OCI-LY1 (cell line): ENCODE measurements at regions not wholly inside any gene's neighbourhood (a gene's known extent, or its start where the extent isn't known, plus 50 kb on each side); places are given as distances from the start of the nearest gene placed in this dataset.

ENCODE experiments used
- H2AFZ ChIP-seq: fragments of 200-600 bp; sonication (generic), shearing (Covaris generic); 2 replicates; pipeline ENCODE4 v1.6.0; 2014; ENCODE audit warnings: antibody characterized with exemption, mild to moderate bottlenecking, low read length
- H3F3A ChIP-seq: fragments of 200-600 bp; sonication (generic), shearing (Covaris generic); 2 replicates; pipeline ENCODE4 v1.6.0; 2014; ENCODE audit warnings: mild to moderate bottlenecking, antibody characterized with exemption, low read length, moderate library complexity; ENCODE audit not compliant: insufficient read depth
- H3K27ac ChIP-seq: fragments of 200-600 bp; sonication (generic); 2 replicates; pipeline ENCODE4 v1.5.1; 2014; ENCODE audit warnings: low read length, mixed run types, mild to moderate bottlenecking, low read depth; ENCODE audit not compliant: poor library complexity, severe bottlenecking
- H3K27me3 ChIP-seq: fragments of 200-600 bp; sonication (generic); 2 replicates; pipeline ENCODE4 v1.6.0; 2014; ENCODE audit warnings: antibody characterized with exemption, mild to moderate bottlenecking, low read length, moderate library complexity; ENCODE audit not compliant: insufficient read depth
- H3K36me3 ChIP-seq: fragments of 200-600 bp; sonication (generic); 2 replicates; pipeline ENCODE4 v1.6.1; 2014; ENCODE audit warnings: mild to moderate bottlenecking, antibody characterized with exemption, low read length, moderate library complexity, mixed read lengths; ENCODE audit not compliant: insufficient read depth
- H3K4me1 ChIP-seq: fragments of 200-600 bp; sonication (generic); 2 replicates; pipeline ENCODE4 v1.5.1; 2014; ENCODE audit warnings: mild to moderate bottlenecking, low read length, moderate library complexity; ENCODE audit not compliant: insufficient read depth, severe bottlenecking
- H3K4me2 ChIP-seq: fragments of 200-600 bp; sonication (generic), shearing (Covaris generic); 2 replicates; pipeline ENCODE4 v1.6.1; 2014; ENCODE audit warnings: low read length
- H3K4me3 ChIP-seq: fragments of 200-600 bp; sonication (generic); 2 replicates; pipeline ENCODE4 v1.5.1; 2014; ENCODE audit warnings: low read length, low read depth, mild to moderate bottlenecking, mixed read lengths; ENCODE audit not compliant: poor library complexity, severe bottlenecking
- H3K79me2 ChIP-seq: fragments of 200-600 bp; shearing (Covaris generic); 2 replicates; pipeline ENCODE4 v1.6.1; 2016; ENCODE audit warnings: mixed run types, low read length, mixed read lengths; ENCODE audit not compliant: insufficient read depth
- H3K9ac ChIP-seq: fragments of 200-600 bp; sonication (generic), shearing (Covaris generic); 2 replicates; pipeline ENCODE4 v1.6.1; 2014; ENCODE audit warnings: mild to moderate bottlenecking, low read length, mixed read lengths
- H3K9me2 ChIP-seq: fragments of 200-600 bp; sonication (generic), shearing (Covaris generic); 2 replicates; pipeline ENCODE4 v1.6.1; 2014; ENCODE audit warnings: low read depth, mild to moderate bottlenecking, low read length, mixed read lengths
- H3K9me3 ChIP-seq: fragments of 200-600 bp; shearing (Covaris generic); 2 replicates; pipeline ENCODE4 v1.6.1; 2014; ENCODE audit warnings: low read length, mixed read lengths
- H4K20me1 ChIP-seq: fragments of 200-600 bp; sonication (generic), shearing (Covaris generic); 2 replicates; pipeline ENCODE4 v1.6.0; 2016; ENCODE audit warnings: mild to moderate bottlenecking, low read length; ENCODE audit not compliant: insufficient read depth
- CTCF ChIP-seq: fragments of 200-600 bp; sonication (generic), shearing (Covaris generic); IDR thresholded peaks from 2 replicates; pipeline ENCODE4 v1.5.1; 2017; ENCODE audit warnings: mild to moderate bottlenecking, antibody characterized with exemption, low read length, moderate library complexity, mixed read lengths
- EZH2 ChIP-seq: fragments of 200-600 bp; sonication (generic), shearing (Covaris generic); IDR thresholded peaks from 2 replicates; pipeline ENCODE4 v1.8.0; 2017; ENCODE audit warnings: borderline replicate concordance, mixed run types, mild to moderate bottlenecking, antibody characterized with exemption, low read length, moderate library complexity, mixed read lengths

- no peak for TF ChIP-seq CTCF
- no peak for TF ChIP-seq EZH2
- no peaks in the 10 kb centered on the region for H3K9me2 ChIP-seq
- H4K20me1 ChIP-seq: no peaks in the 10 kb centered on the region
- H3K36me3 ChIP-seq: no peaks in the 10 kb centered on the region
- H3K27me3 ChIP-seq: no peaks in the 10 kb centered on the region
- H3K9ac ChIP-seq: no peak overlapping the region
- no peak overlapping the region for H3K27ac ChIP-seq
- no peak overlapping the region for H3K4me3 ChIP-seq
- no peaks in the 10 kb centered on the region for H3K79me2 ChIP-seq
- H3F3A ChIP-seq: no peaks in the 10 kb centered on the region
- H3K4me2 ChIP-seq: no peak overlapping the region
- H3K4me1 ChIP-seq: no peaks in the 10 kb centered on the region
- H2AFZ ChIP-seq: no peak overlapping the region
- no peaks in the 10 kb centered on the region for H3K9me3 ChIP-seq
Measured at GRCh38 chr6:164142322-164142721, 727.8 kb downstream of the QKI start.

- Histone ChIP-seq H3F3A (no peaks in the 10 kb centered on the region), H3K4me2 (no peak overlapping the region), H3K79me2 (no peaks in the 10 kb centered on the region), H3K9ac (no peak overlapping the region), H4K20me1 (no peaks in the 10 kb centered on the region), H3K4me1 (no peaks in the 10 kb centered on the region), H3K27ac (no peak overlapping the region), H3K9me2 (no peaks in the 10 kb centered on the region), H3K4me3 (no peak overlapping the region), H2AFZ (no peak overlapping the region), H3K9me3 (no peaks in the 10 kb centered on the region), H3K27me3 (no peaks in the 10 kb centered on the region), H3K36me3 (no peaks in the 10 kb centered on the region)
- TF ChIP-seq EZH2: no peak
- TF ChIP-seq CTCF: no peak
Measured at GRCh38 chr6:164135511-164136132, 721.1 kb downstream of the QKI start.

- Histone ChIP-seq H3K9ac (no peak overlapping the region), H3K4me1 (no peaks in the 10 kb centered on the region), H4K20me1 (no peaks in the 10 kb centered on the region), H3K27me3 (no peaks in the 10 kb centered on the region), H3K79me2 (no peaks in the 10 kb centered on the region), H3K9me3 (no peaks in the 10 kb centered on the region), H2AFZ (no peak overlapping the region), H3K4me3 (no peak overlapping the region), H3K27ac (no peak overlapping the region), H3K9me2 (no peaks in the 10 kb centered on the region), H3F3A (no peaks in the 10 kb centered on the region), H3K36me3 (no peaks in the 10 kb centered on the region), H3K4me2 (no peak overlapping the region)
- TF ChIP-seq CTCF (no peak), EZH2 (no peak)
Measured at GRCh38 chr6:164133095-164133494, 718.6 kb downstream of the QKI start.
